ENCODE measurements at regions not wholly inside any gene's neighbourhood (a gene's known extent, or its start where the extent isn't known, plus 50 kb on each side); places are given as distances from the start of the nearest gene placed in this dataset.
"Not testable (repeated sequence)": the region's sequence is repeated elsewhere in the genome, so short reads cannot be mapped to it uniquely, and the experiment has no call there.

GRCh38 chr20:11513241-11513745, 404.4 kb upstream of the BTBD3 start:
- H2BK120ac ChIP-seq (ENCODE audit: low read depth, low read length); H3K14ac ChIP-seq (ENCODE audit: low read length); H3K4ac ChIP-seq (ENCODE audit: low read length); H3K27ac ChIP-seq (replicated peaks; ENCODE audit: low read length); H2AFZ ChIP-seq (ENCODE audit: low read length); H3K4me2 ChIP-seq (ENCODE audit: insufficient read depth, low read length, poor library complexity, severe bottlenecking); H3K23ac ChIP-seq (ENCODE audit: low read depth, low read length, poor library complexity); DNase-seq (ENCODE audit: low spot score); H3K27me3 ChIP-seq (ENCODE audit: control insufficient read depth in 3 of 3, insufficient read depth in 3 of 3, low read depth in 1 of 3, low read length in 3 of 3); H2BK15ac ChIP-seq (ENCODE audit: low read length); H3K18ac ChIP-seq (ENCODE audit: low read length); H4K8ac ChIP-seq (ENCODE audit: low read depth, low read length); H3K79me1 ChIP-seq (ENCODE audit: low read depth, low read length); H3K36me3 ChIP-seq (replicated peaks in 1 of 2; ENCODE audit: control insufficient read depth in 2 of 2, insufficient read depth in 2 of 2, low read length in 2 of 2); H2BK5ac ChIP-seq (ENCODE audit: low read length); H4K91ac ChIP-seq (ENCODE audit: low read depth, low read length, poor library complexity); H3K4me3 ChIP-seq (ENCODE audit: low read length in 2 of 2); H2BK12ac ChIP-seq (ENCODE audit: low read length); H3K9me3 ChIP-seq (replicated peaks in 1 of 2; ENCODE audit: control insufficient read depth in 2 of 2, insufficient read depth in 1 of 2, low read depth in 1 of 2, low read length in 2 of 2); H3K4me1 ChIP-seq (ENCODE audit: control insufficient read depth in 2 of 2, insufficient read depth in 1 of 2, low read depth in 1 of 2, low read length in 2 of 2); H2AK5ac ChIP-seq (ENCODE audit: low read depth, low read length); H3K9ac ChIP-seq (ENCODE audit: low read depth, low read length, poor library complexity): not testable (repeated sequence)
- no CpG with 5 or more reads among the region's 39 CpGs for WGBS, 2 donors (ENCODE audit: extremely low coverage in 2 of 2, insufficient read length in 2 of 2, insufficient replicate concordance in 1 of 2)

- H2BK12ac ChIP-seq (ENCODE audit: low read length), result no peak overlapping the region
- H2AFZ ChIP-seq (ENCODE audit: low read length), result no peak overlapping the region
- H3K27me3 ChIP-seq (ENCODE audit: control insufficient read depth in 3 of 3, insufficient read depth in 3 of 3, low read depth in 1 of 3, low read length in 3 of 3), result no peaks in the 10 kb centered on the region
- H3K79me1 ChIP-seq (ENCODE audit: low read depth, low read length), result no peaks in the 10 kb centered on the region
- no peak overlapping the region for H2BK5ac ChIP-seq (ENCODE audit: low read length)
- no peak overlapping the region for H2AK5ac ChIP-seq (ENCODE audit: low read depth, low read length)
- H3K36me3 ChIP-seq (replicated peaks in 1 of 2; ENCODE audit: control insufficient read depth in 2 of 2, insufficient read depth in 2 of 2, low read length in 2 of 2), result no peaks in the 10 kb centered on the region
- no peak overlapping the region for H3K4me3 ChIP-seq (ENCODE audit: low read length in 2 of 2)
- H3K27ac ChIP-seq (replicated peaks; ENCODE audit: low read length), result no peak overlapping the region
- no CpG with 5 or more reads among the region's 4 CpGs for WGBS, 2 donors (ENCODE audit: extremely low coverage in 2 of 2, insufficient read length in 2 of 2, insufficient replicate concordance in 1 of 2)
- no peak overlapping the region for H3K14ac ChIP-seq (ENCODE audit: low read length)
- H3K4me2 ChIP-seq (ENCODE audit: insufficient read depth, low read length, poor library complexity, severe bottlenecking), result no peak overlapping the region
- no peak overlapping the region for H3K23ac ChIP-seq (ENCODE audit: low read depth, low read length, poor library complexity)
- H3K18ac ChIP-seq (ENCODE audit: low read length), result no peak overlapping the region
- H3K9me3 ChIP-seq (replicated peaks in 1 of 2; ENCODE audit: control insufficient read depth in 2 of 2, insufficient read depth in 1 of 2, low read depth in 1 of 2, low read length in 2 of 2), result peaks cover 0 to 2% of the 10 kb centered on the region in 2 donors
- H4K8ac ChIP-seq (ENCODE audit: low read depth, low read length), result no peak overlapping the region
- no peak for DNase-seq (ENCODE audit: low spot score)
- H4K91ac ChIP-seq (ENCODE audit: low read depth, low read length, poor library complexity), result no peak overlapping the region
- H3K4ac ChIP-seq (ENCODE audit: low read length), result no peak overlapping the region
- H2BK15ac ChIP-seq (ENCODE audit: low read length), result no peak overlapping the region
- H2BK120ac ChIP-seq (ENCODE audit: low read depth, low read length), result no peak overlapping the region
- no peak overlapping the region for H3K9ac ChIP-seq (ENCODE audit: low read depth, low read length, poor library complexity)
- no peaks in the 10 kb centered on the region for H3K4me1 ChIP-seq (ENCODE audit: control insufficient read depth in 2 of 2, insufficient read depth in 1 of 2, low read depth in 1 of 2, low read length in 2 of 2)
These were observed 401.2 kb upstream of the BTBD3 start for GRCh38 chr20:11516448-11516847.

- Histone ChIP-seq H3K4me3 (ENCODE audit: low read length in 2 of 2) (no peak overlapping the region), H3K4me1 (ENCODE audit: control insufficient read depth in 2 of 2, insufficient read depth in 1 of 2, low read depth in 1 of 2, low read length in 2 of 2) (no peaks in the 10 kb centered on the region)
- WGBS, 2 donors (ENCODE audit: extremely low coverage in 2 of 2, insufficient read length in 2 of 2, insufficient replicate concordance in 1 of 2), result no CpG with 5 or more reads among the region's 1 CpG
These were observed 397.1 kb upstream of the BTBD3 start for GRCh38 chr20:11520596-11520995.

GRCh38 chr20:11521476-11522365, 396.0 kb upstream of the BTBD3 start:
- no peak overlapping the region for H2BK120ac ChIP-seq (ENCODE audit: low read depth, low read length)
- H3K14ac ChIP-seq (ENCODE audit: low read length), result no peak overlapping the region
- no peaks in the 10 kb centered on the region for H3K79me1 ChIP-seq (ENCODE audit: low read depth, low read length)
- no peak overlapping the region for H4K91ac ChIP-seq (ENCODE audit: low read depth, low read length, poor library complexity)
- no peak overlapping the region for H2BK15ac ChIP-seq (ENCODE audit: low read length)
- no peak for DNase-seq (ENCODE audit: low spot score)
- no peak overlapping the region for H3K27ac ChIP-seq (replicated peaks; ENCODE audit: low read length)
- no peaks in the 10 kb centered on the region for H3K36me3 ChIP-seq (replicated peaks in 1 of 2; ENCODE audit: control insufficient read depth in 2 of 2, insufficient read depth in 2 of 2, low read length in 2 of 2)
- no peak overlapping the region for H3K4me3 ChIP-seq (ENCODE audit: low read length in 2 of 2)
- no peak overlapping the region for H2AFZ ChIP-seq (ENCODE audit: low read length)
- H3K9ac ChIP-seq (ENCODE audit: low read depth, low read length, poor library complexity), result no peak overlapping the region
- no peak overlapping the region for H2AK5ac ChIP-seq (ENCODE audit: low read depth, low read length)
- WGBS, 2 donors (ENCODE audit: extremely low coverage in 2 of 2, insufficient read length in 2 of 2, insufficient replicate concordance in 1 of 2), result no CpG with 5 or more reads among the region's 4 CpGs
- no peak overlapping the region for H2BK12ac ChIP-seq (ENCODE audit: low read length)
- H3K4ac ChIP-seq (ENCODE audit: low read length), result no peak overlapping the region
- peaks cover 0 to 6% of the 10 kb centered on the region in 2 donors for H3K9me3 ChIP-seq (replicated peaks in 1 of 2; ENCODE audit: control insufficient read depth in 2 of 2, insufficient read depth in 1 of 2, low read depth in 1 of 2, low read length in 2 of 2)
- H3K23ac ChIP-seq (ENCODE audit: low read depth, low read length, poor library complexity), result no peak overlapping the region
- H3K18ac ChIP-seq (ENCODE audit: low read length), result no peak overlapping the region
- H2BK5ac ChIP-seq (ENCODE audit: low read length), result no peak overlapping the region
- no peak overlapping the region for H3K4me2 ChIP-seq (ENCODE audit: insufficient read depth, low read length, poor library complexity, severe bottlenecking)
- H4K8ac ChIP-seq (ENCODE audit: low read depth, low read length), result no peak overlapping the region
- no peaks in the 10 kb centered on the region for H3K4me1 ChIP-seq (ENCODE audit: control insufficient read depth in 2 of 2, insufficient read depth in 1 of 2, low read depth in 1 of 2, low read length in 2 of 2)
- no peaks in the 10 kb centered on the region for H3K27me3 ChIP-seq (ENCODE audit: control insufficient read depth in 3 of 3, insufficient read depth in 3 of 3, low read depth in 1 of 3, low read length in 3 of 3)

More at GRCh38 chr20:11520596-11520995, 397.1 kb upstream of the BTBD3 start:
- Histone ChIP-seq H3K79me1 (ENCODE audit: low read depth, low read length) (no peaks in the 10 kb centered on the region), H3K4me2 (ENCODE audit: insufficient read depth, low read length, poor library complexity, severe bottlenecking) (no peak overlapping the region), H3K14ac (ENCODE audit: low read length) (no peak overlapping the region), H2BK15ac (ENCODE audit: low read length) (no peak overlapping the region), H2AK5ac (ENCODE audit: low read depth, low read length) (no peak overlapping the region), H2BK5ac (ENCODE audit: low read length) (no peak overlapping the region), H4K8ac (ENCODE audit: low read depth, low read length) (no peak overlapping the region), H3K36me3 (replicated peaks in 1 of 2; ENCODE audit: control insufficient read depth in 2 of 2, insufficient read depth in 2 of 2, low read length in 2 of 2) (no peaks in the 10 kb centered on the region), H3K18ac (ENCODE audit: low read length) (no peak overlapping the region), H4K91ac (ENCODE audit: low read depth, low read length, poor library complexity) (no peak overlapping the region), H3K9me3 (replicated peaks in 1 of 2; ENCODE audit: control insufficient read depth in 2 of 2, insufficient read depth in 1 of 2, low read depth in 1 of 2, low read length in 2 of 2) (peaks cover 0 to 6% of the 10 kb centered on the region in 2 donors), H2BK12ac (ENCODE audit: low read length) (no peak overlapping the region), H3K23ac (ENCODE audit: low read depth, low read length, poor library complexity) (no peak overlapping the region), H3K4ac (ENCODE audit: low read length) (no peak overlapping the region), H2BK120ac (ENCODE audit: low read depth, low read length) (no peak overlapping the region), H3K27ac (replicated peaks; ENCODE audit: low read length) (no peak overlapping the region), H3K9ac (ENCODE audit: low read depth, low read length, poor library complexity) (no peak overlapping the region), H2AFZ (ENCODE audit: low read length) (no peak overlapping the region), H3K27me3 (ENCODE audit: control insufficient read depth in 3 of 3, insufficient read depth in 3 of 3, low read depth in 1 of 3, low read length in 3 of 3) (no peaks in the 10 kb centered on the region)
- DNase-seq (ENCODE audit: low spot score), result no peak

Measured in neuronal stem cell (in vitro differentiated cells).